Esophagus squamous epithelium (tissue), 5 donors: ENCODE measurements at regions not wholly inside any gene's neighbourhood (a gene's known extent, or its start where the extent isn't known, plus 50 kb on each side); places are given as distances from the start of the nearest gene placed in this dataset.

Source experiments
- DNase-seq: peaks from one replicate; lab custom pipeline; 2025; lab: John Stamatoyannopoulos, UW
- H3K27ac ChIP-seq, 4 donors: fragments of 200-600 bp; sonication (generic); one replicate each; pipeline ENCODE4 v1.5.1; 2016 to 2019; ENCODE audit warnings: mild to moderate bottlenecking in 1 of 4
- H3K27me3 ChIP-seq, 4 donors: fragments of 200-600 bp; sonication (generic); 1 replicate in 3 of 4; 2 replicates in 1 of 4; pipeline versions ENCODE4 v1.5.1 to v1.6.0; 2017 to 2021; ENCODE audit warnings: antibody characterized with exemption in 1 of 4
- H3K36me3 ChIP-seq, 3 donors: fragments of 200-600 bp; sonication (generic); one replicate each; pipeline ENCODE4 v1.5.1; 2016 to 2019
- H3K4me1 ChIP-seq, 3 donors: fragments of 200-600 bp; sonication (generic); one replicate each; pipeline ENCODE4 v1.5.1; 2017 to 2019
- H3K4me3 ChIP-seq, 4 donors: fragments of 200-600 bp; sonication (generic); 1 replicate in 3 of 4; 2 replicates in 1 of 4; pipeline ENCODE4 v1.5.1; 2016 to 2019; ENCODE audit warnings: mild to moderate bottlenecking in 2 of 4, moderate library complexity in 1 of 4
- H3K9me3 ChIP-seq, 3 donors: fragments of 200-600 bp; sonication (generic); one replicate each; pipeline ENCODE4 v1.5.1; 2016 to 2019
- POLR2A ChIP-seq, 4 donors: fragments of 450-650 bp; IDR thresholded peaks; one replicate each; pipeline ENCODE4 v1.6.1; 2017; ENCODE audit warnings: antibody characterized with exemption in 4 of 4, mild to moderate bottlenecking in 4 of 4, moderate library complexity in 3 of 4
- WGBS, 2 donors: methylation state at CpG; one replicate each; pipeline ENCODE4 v1.1.5; 2018; 5-methylcytosine and 5-hydroxymethylcytosine counted together
- intact Hi-C: fragments of 100-400 bp; cut with DNase I; formaldehyde crosslinking; loops from one replicate; pipeline ENCODE4 v1.15.0; 2022
- TF ChIP-seq, protein P1 (sequence below), 6 experiments: fragments of 450-650 bp in 4 of 6; fragments of 200-600 bp in 2 of 6; sonication (generic) in 2 of 6; IDR thresholded peaks; one replicate each; pipeline ENCODE4 v1.5.1; 2016 to 2019; ENCODE audit warnings: antibody characterized with exemption in 6 of 6, mild to moderate bottlenecking in 4 of 6, moderate library complexity in 4 of 6
- donor health status: DM: yes; HTN: yes; CAD: no.

DNA sequence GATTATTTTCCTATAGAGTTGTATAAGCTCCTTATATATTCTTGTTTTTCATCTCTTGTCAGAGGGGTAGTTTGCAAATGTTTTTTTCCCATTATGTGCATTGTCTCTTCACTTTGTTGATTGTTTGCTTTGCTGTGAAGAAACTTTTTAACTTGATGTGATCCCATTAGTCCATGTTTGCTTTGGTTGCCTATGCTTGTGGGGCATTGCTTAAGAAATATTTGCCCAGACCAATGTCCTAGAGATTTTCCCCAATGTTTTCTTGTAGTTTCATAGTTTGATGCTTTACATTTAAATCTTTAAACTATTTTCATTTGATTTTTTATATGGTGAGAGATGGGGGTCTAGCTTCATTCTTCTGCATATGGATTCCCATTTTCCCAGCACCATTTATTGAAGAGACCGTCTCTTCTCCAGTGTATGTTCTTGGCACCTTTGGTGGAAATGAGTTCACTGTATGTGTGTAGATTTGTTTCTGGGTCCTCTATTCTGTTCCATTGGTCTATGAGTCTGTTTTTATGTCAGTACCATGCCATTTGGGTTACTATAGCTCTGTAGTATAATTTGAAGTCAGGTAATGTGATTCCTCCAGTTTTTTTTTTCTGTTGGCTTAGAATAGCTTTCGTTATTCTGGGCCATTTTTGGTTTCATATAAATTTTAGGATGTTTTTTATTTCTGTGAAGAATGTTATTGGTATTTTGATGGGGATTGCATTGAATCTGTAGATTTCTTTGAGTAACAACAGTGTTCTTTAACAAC, 165.8 kb downstream of the ABCA8 start:
- Histone ChIP-seq H3K36me3 (no peaks in the 10 kb centered on the region), H3K27ac (no peak overlapping the region), H3K27me3 (peaks cover 0 to 8% (median 0%) of the 10 kb centered on the region in 4 donors), H3K4me1 (peaks cover 5 to 38% (median 7%) of the 10 kb centered on the region in 3 donors), H3K4me3 (no peak overlapping the region), H3K9me3 (no peaks in the 10 kb centered on the region)
- TF ChIP-seq, protein P1, sequence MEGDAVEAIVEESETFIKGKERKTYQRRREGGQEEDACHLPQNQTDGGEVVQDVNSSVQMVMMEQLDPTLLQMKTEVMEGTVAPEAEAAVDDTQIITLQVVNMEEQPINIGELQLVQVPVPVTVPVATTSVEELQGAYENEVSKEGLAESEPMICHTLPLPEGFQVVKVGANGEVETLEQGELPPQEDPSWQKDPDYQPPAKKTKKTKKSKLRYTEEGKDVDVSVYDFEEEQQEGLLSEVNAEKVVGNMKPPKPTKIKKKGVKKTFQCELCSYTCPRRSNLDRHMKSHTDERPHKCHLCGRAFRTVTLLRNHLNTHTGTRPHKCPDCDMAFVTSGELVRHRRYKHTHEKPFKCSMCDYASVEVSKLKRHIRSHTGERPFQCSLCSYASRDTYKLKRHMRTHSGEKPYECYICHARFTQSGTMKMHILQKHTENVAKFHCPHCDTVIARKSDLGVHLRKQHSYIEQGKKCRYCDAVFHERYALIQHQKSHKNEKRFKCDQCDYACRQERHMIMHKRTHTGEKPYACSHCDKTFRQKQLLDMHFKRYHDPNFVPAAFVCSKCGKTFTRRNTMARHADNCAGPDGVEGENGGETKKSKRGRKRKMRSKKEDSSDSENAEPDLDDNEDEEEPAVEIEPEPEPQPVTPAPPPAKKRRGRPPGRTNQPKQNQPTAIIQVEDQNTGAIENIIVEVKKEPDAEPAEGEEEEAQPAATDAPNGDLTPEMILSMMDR (IDR thresholded peaks at IDR 0.05): no peak
- TF ChIP-seq POLR2A (IDR thresholded peaks at IDR 0.05): no peak
- no peak for DNase-seq
- WGBS, 2 donors: 80 to 97% methylated on average over 2 of the region's 2 CpGs
- intact Hi-C loops: no loop called here

DNA sequence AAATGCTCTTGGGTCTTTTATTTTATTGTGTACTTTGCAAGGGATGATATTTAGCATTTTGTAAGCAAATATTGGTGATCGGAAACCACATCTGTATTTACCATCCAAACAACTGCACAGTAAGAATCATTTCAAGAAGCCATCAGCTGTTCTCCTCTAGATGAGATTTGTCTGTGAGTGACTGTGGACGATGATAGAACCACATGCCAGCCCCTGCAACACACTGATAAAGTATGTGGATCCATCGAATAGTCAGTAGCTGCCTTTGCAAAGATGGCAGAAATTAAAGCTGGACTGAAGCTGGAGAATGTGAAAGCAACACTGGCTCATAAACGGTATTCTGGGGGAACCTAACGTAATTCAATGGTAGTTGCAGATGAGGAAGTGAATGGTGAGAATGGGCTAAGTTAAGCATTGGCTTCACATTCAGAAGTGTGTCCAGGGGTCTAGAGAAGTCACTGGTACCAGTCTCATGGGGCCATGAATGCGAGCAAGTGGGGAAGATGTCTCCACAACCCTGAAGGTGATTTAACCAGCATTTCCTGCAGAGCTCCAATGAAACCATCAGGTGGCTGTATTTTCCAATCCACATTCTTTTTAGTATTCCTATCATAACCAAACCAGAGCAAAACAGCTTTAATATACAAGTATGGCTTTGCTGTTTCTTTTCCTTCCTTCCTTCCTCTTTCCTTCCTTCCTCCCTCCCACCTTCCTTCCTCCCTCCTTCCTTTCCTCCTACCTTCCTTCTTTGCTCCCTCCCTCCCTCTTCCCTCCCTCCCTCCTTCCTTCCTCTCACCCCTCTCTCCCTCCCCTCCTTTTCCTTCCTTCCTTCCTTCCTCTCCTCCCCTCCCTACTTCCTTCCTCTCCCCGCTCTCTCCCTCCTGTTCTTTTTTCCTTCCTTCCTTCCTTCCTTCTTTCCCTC, 169.4 kb downstream of the ABCA8 start:
- Histone ChIP-seq H3K36me3 (no peaks in the 10 kb centered on the region), H3K27ac (no peak overlapping the region), H3K9me3 (no peaks in the 10 kb centered on the region), H3K4me3 (no peak overlapping the region), H3K4me1 (peaks cover 0 to 17% (median 0%) of the 10 kb centered on the region in 3 donors), H3K27me3 (peaks cover 0 to 8% (median 0%) of the 10 kb centered on the region in 4 donors)
- intact Hi-C loops: no loop called here
- TF ChIP-seq, protein P1 (IDR thresholded peaks at IDR 0.05): no peak
- no peak for TF ChIP-seq POLR2A (IDR thresholded peaks at IDR 0.05)
- 78 to 80% methylated on average over 7 of the region's 7 CpGs for WGBS, 2 donors
- DNase-seq: no peak

DNA sequence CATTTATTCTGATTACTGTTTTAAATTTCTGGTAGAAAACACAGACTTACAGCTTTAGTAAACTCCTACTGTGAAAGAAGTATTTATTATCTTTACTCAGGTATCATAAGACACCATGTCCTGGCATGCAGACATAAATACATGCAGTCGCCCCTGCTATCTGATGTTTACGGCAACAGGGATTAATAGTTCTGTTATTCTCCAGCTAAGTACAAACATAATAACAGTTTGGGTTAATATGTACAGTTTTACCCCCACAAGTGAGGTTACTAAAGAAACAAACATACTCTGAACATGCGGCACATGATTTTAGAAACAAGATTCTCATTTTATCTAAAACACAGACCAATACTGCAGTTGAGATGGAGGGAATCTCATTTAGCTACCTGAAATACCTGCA, 170.8 kb downstream of the ABCA8 start:
- Histone ChIP-seq H3K36me3 (no peaks in the 10 kb centered on the region), H3K27ac (peak overlapping the region in 1 of 4 donors; percentile 23)
- intact Hi-C loops: no loop called here

DNA sequence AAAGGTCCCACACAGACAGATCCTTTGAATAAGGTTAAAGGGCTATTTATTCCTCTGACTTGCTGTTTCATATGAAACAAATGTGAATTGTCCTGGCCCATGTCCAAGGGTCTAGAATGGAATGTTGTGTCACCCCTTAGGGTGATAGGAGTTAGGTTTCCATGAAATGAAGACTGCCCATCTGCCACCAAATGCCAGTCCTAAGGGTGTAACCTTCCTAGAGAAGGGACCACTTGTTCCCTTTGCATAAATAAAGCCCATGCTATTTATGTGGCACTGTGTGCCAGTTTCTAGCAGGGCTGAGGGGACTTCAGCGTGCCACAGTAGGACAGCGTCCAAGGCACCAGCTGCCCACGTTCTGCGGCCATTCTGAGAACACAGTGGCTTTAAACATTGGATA, 171.3 kb downstream of the ABCA8 start:
- no peak overlapping the region for H3K4me3 ChIP-seq
- peaks cover 0 to 16% (median 0%) of the 10 kb centered on the region in 3 donors for H3K4me1 ChIP-seq
- WGBS, 2 donors: 93 to 97% methylated on average over 4 of the region's 4 CpGs
- intact Hi-C loops: no loop called here
- no peaks in the 10 kb centered on the region for H3K9me3 ChIP-seq
- TF ChIP-seq POLR2A (IDR thresholded peaks at IDR 0.05): no peak
- no peaks in the 10 kb centered on the region for H3K36me3 ChIP-seq
- DNase-seq: no peak
- H3K27me3 ChIP-seq: peaks cover 0 to 8% (median 0%) of the 10 kb centered on the region in 4 donors
- peak overlapping the region in 2 of 4 donors; percentile 15 to 23 for H3K27ac ChIP-seq

More for the DNA sequence above, 170.8 kb downstream of the ABCA8 start:
- Histone ChIP-seq H3K27me3 (peaks cover 0 to 8% (median 0%) of the 10 kb centered on the region in 4 donors), H3K4me3 (no peak overlapping the region), H3K9me3 (no peaks in the 10 kb centered on the region), H3K4me1 (peaks cover 0 to 16% (median 0%) of the 10 kb centered on the region in 3 donors)
- TF ChIP-seq, protein P1 (IDR thresholded peaks at IDR 0.05): no peak
- no peak for TF ChIP-seq POLR2A (IDR thresholded peaks at IDR 0.05)
- no peak for DNase-seq
- WGBS, 2 donors: 66 to 73% methylated on average over 3 of the region's 3 CpGs

DNA sequence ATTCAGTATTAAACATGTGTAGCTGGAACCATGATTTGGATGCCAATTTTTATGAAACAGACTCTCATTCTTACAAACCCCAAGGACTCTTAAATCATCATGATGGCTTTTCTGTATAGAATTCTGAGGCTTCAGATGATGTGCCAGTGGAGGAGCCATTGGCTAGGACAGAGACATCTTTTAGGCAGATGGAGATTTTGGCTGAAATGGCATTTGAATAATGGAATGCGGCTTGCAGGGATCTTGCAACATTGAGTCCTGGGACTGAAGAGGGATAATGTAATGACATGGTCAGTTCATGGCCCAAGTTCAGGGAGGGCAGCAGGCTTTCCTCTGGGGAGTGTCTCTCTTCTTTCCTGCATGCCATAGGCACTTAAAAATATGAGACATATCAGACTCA, 172.4 kb downstream of the ABCA8 start:
- no peak for DNase-seq
- TF ChIP-seq, protein P1 (IDR thresholded peaks at IDR 0.05): no peak
- no peak for TF ChIP-seq POLR2A (IDR thresholded peaks at IDR 0.05)
- WGBS, 2 donors: 70 to 80% methylated on average over 1 of the region's 1 CpG
- no peaks in the 10 kb centered on the region for H3K36me3 ChIP-seq
- H3K27me3 ChIP-seq: peaks cover 0 to 8% (median 0%) of the 10 kb centered on the region in 4 donors
- intact Hi-C loops: no loop called here
- H3K9me3 ChIP-seq: no peaks in the 10 kb centered on the region
- H3K4me1 ChIP-seq: peaks cover 0 to 25% (median 0%) of the 10 kb centered on the region in 3 donors
- H3K4me3 ChIP-seq: no peak overlapping the region
- H3K27ac ChIP-seq: peak overlapping the region in 1 of 4 donors; percentile 23
